Stimulated activated CD8-positive, alpha-beta memory T cell treated with anti-CD3 and anti-CD28 coated beads, Interleukin-7, amount 100 ng/mL, for 48 hours (primary cell): ENCODE measurements at regions not wholly inside any gene's neighbourhood (a gene's known extent, or its start where the extent isn't known, plus 50 kb on each side); places are given as distances from the start of the nearest gene placed in this dataset.
"Not testable (repeated sequence)": the region's sequence is repeated elsewhere in the genome, so short reads cannot be mapped to it uniquely, and the experiment has no call there.

ENCODE experiments used
- DNase-seq, 2 donors: peaks; one replicate each; pipeline ENCODE4 v3.0.0-alpha.2; 2020; ENCODE audit warnings: low read depth in 1 of 2; ENCODE audit errors: extremely low read depth in 1 of 2

- no peak for DNase-seq
These were observed 425.9 kb upstream of the GHITM start for GRCh38 chr10:83713423-83713822.

DNA sequence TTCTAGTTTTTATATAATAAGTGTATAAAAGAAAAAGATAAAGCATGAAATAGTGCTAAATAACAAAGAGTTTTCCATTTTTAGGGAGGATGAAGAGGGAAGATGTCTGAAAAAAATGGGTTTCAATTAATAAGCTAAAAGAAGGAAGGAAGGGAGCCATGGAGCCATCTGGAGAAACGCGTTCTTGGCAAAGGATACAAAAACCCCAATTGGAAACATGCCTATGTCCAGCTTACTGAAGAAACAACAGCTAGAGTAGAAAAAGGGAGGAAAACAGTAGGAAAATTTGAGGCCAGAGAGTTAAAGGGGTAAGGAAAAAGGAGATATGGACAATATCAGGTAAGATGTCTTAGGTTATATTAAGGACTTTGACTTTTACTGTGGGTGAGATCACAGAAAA is 416.2 kb upstream of the GHITM start:
- no peak for DNase-seq

- DNase-seq = no peak
These were observed 414.7 kb upstream of the GHITM start for GRCh38 chr10:83724471-83725241.

GRCh38 chr10:83725567-83725966 is 413.7 kb upstream of the GHITM start:
- DNase-seq = no peak

DNA sequence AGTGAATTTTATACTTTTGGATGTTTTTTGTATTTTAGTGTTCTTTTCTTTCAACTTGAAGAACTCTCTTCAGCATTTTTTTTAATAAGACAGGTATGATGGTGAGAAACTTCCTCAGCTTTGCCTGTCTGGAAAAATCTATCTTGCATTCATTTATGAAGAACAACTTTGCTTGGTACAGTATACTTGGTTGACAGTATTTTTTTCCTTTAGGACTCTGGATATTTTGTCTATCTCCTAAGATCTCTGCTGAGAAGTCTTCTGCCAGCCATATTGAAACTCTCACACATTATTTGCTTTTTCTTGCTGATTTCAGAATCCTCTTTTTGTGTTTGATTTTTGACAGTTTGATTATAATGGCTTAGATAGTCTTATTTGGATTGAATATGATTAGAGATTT is 405.0 kb upstream of the GHITM start:
- DNase-seq = no peak

DNA sequence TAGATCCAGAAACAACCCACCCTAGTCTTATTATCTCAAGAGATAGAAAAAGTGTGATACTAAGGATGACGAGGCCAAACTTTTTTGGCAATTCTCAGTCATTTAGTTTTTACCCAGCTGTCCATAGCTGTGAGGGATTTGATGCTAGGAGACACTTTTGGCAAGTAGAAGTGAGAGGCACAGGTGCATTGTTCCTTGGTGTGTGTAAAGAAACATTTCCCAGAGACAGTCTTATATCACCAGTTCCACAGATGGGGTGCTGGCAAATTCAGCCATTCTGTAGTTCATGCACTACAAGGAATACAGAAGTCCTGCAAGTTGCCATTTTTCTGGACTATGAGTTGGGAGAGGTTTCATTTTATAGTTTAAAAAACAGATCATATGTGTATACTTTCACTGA is 403.3 kb upstream of the GHITM start:
- no peak for DNase-seq

GRCh38 chr10:83750604-83751003 is 388.7 kb upstream of the GHITM start:
- DNase-seq = no peak

- DNase-seq = no peak
These were observed 385.8 kb upstream of the GHITM start for GRCh38 chr10:83753490-83753889.

GRCh38 chr10:83754857-83755256 is 384.5 kb upstream of the GHITM start:
- no peak for DNase-seq

- no peak for DNase-seq
These were observed 379.2 kb upstream of the GHITM start for GRCh38 chr10:83760142-83760541.

DNA sequence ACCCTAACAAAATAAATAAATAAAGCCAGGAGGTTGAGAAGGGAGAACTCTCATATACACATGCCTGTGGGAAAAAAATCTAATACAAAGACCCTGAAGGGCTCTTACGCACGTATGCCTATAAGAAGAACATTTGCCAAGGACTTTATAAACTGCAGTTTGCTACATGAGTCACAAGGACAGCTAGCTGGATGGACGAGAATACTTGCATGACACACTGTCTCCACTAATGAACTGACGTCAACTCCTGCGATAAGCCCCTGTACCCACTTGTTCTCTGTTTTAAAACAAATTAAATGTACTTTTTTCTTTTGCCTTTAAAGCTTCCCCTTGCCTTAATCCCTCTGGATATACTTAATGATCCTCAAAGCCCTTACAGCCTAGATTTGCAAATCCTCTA is 374.6 kb upstream of the GHITM start:
- DNase-seq = no peak

DNA sequence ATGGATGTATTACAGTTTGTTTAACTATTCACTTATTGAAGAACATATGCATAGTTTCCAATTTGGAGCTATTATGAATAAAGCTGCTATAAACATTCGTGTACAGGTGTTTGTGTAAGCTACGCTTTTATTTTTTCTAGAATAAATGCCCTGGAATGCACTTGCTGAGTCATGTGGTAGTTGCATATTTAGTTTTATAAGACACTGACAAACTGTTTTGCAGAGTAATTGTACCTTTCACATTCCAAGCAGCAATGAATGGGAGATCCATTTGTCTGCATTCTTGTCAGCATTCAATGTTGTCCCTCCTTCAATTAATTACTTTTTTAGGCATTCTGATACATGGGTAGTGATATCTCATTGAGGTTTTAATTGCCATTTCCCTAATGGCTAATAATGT is 373.6 kb upstream of the GHITM start:
- no peak for DNase-seq

GRCh38 chr10:83769281-83769820 is 370.0 kb upstream of the GHITM start:
- no peak for DNase-seq

DNA sequence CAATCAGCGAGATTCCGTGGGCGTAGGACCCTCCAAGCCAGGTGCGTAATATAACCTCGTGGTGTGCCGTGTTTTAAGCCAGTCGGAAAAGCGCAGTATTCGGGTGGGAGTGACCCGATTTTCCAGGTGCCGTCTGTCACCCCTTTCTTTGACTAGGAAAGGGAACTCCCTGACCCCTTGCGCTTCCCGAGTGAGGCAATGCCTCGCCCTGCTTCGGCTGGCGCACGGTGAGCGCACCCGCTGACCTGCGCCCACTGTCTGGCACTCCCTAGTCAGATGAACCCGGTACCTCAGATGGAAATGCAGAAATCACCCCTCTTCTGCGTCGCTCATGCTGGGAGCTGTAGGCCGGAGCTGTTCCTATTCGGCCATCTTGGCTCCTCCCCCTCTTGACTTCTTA is 352.6 kb upstream of the GHITM start:
- not testable (repeated sequence) for DNase-seq

- no peak for DNase-seq
These were observed 337.3 kb upstream of the GHITM start for GRCh38 chr10:83801983-83802382.

GRCh38 chr10:83806717-83807116 is 332.6 kb upstream of the GHITM start:
- DNase-seq = no peak

- DNase-seq = no peak
These were observed 330.3 kb upstream of the GHITM start for GRCh38 chr10:83809001-83809400.

DNA sequence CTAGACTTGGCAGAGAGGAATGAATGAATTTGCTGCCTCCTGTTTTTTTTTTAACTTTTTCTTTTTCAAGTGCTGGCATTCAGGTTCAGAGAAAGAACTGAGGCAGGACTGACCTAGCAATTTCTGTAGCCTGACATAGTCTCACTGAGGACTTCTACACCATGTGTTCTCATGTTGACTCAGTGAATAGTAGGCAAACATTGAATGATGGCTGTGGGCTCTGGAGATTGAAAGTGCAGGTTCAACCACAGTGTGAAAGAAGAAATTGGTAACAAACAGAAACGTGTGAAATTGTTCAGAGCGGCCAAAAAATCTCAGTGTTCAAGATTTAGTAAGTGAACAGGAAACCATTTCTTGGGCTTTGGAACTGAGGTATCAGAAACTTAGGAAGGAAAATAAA is 322.4 kb upstream of the GHITM start:
- DNase-seq = no peak

DNA sequence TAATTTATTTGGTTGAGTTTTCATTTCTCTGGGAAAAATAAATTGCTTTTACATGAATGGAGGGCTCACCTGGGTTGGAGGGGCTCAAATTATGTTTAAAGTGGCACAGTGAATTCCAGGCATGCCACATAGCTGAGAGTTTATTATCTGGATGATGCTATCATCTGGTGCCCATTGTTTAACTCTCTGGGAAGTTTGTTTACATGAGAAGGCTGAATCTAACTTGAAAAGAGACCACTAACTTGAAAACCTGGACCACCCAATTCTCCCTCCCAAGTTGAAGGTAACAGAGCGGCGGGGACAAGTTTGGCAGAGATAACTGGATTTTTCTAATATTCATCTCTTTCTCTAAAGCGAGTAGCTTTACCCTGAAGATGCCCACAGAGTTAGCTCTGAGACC is 321.5 kb upstream of the GHITM start:
- no peak for DNase-seq

DNA sequence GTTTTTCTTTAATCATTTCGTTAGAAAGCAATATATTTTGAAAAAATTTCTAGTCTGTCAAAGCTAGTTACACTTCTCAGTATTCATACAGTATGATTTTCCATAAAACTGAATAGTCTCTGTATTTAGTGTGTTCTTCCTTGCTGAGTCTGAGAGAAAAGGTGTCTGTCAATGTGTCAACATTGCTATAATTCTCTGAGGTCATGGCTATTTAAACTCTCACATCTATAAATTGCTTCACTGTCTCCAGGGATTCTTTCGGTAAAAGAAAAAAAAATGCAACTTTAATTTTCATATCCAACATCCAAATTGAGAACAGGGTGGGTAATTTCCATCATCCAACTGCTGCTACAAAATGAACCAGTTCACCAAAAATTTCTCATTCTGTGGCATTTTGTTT is 319.7 kb upstream of the GHITM start:
- no peak for DNase-seq

- DNase-seq = no peak
These were observed 319.3 kb upstream of the GHITM start for GRCh38 chr10:83820033-83820432.

DNA sequence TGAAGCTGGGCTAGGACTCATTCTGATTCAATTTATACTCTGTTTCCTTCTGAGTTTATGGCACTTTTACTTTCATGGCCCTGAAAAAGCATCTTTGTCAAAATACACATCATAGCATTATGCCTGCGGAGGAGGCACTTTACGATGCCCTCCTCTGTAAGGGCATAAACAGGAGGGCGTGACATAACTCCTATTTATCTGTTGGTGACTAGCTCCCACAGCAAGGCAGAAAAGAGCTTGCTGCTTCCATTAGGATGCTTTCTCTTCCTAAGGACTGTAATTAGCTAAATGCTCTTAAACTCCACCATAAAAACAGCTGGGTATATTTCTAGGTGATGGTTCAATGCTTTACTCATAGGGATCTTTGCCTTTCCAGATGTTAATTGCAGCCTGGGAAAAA is 315.2 kb upstream of the GHITM start:
- no peak for DNase-seq

DNA sequence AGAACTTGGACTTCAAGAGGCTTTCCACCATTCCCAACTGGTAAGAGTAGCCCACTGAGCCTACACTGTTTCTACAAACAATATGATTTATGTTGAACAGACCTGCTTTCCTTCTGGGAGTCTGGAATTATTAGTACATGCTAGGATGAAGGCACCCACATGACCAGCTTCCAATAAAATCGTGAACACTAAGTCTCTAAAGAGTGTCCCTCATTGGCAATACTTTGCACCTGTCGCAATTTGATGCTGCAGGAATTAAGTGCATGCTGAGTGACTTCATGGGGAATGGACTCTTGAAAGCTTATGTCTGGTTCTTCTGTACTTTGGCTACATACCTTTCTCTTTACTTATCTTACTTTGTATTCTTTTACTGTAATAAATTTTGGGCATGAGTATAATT is 305.2 kb upstream of the GHITM start:
- DNase-seq = no peak
